ENCODE measurements at regions not wholly inside any gene's neighbourhood (a gene's known extent, or its start where the extent isn't known, plus 50 kb on each side); places are given as distances from the start of the nearest gene placed in this dataset.

DNA sequence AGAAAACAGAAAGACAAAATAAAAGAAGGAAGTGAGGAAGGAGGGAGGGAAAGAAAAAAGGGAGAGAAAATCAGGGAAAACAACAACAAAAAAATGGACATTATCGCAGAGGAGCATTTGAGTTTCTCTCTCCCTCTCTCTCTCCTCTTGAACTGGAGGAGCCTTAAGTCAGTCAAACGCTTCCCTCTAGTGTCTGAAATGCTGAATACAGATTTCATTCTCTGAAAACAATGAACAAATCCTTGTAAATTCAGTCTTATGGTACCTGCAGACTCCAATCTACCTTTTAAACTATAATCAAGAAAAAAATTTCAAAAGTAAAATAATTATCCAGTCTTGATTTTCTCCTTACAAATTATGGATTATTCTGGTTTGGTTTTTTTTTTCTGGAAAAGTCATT, 89.2 kb upstream of the PFKP start:
- 0 out of 2 replicates have a peak, but pooled peaks cover 5% of the 10 kb centered on the region for H3K4me1 ChIP-seq (ENCODE audit: insufficient read depth)
- no peak overlapping the region for H2AFZ ChIP-seq
- H4K20me1 ChIP-seq (replicated peaks; ENCODE audit: insufficient read depth): no peaks in the 10 kb centered on the region
- no peaks in the 10 kb centered on the region for H3K27me3 ChIP-seq (ENCODE audit: insufficient read depth)
- DNase-seq (ENCODE audit: low spot score) (peak; percentile 77), ATAC-seq (peak; percentile 77)
- H3K27ac ChIP-seq (ENCODE audit: low read depth): no peak overlapping the region
- Mint-ChIP-seq H3K27ac (no peak overlapping the region), H3K4me1 (peaks cover 12% of the 10 kb centered on the region; the same call in 2 of the 3 replicates), H3K4me3 (no peak overlapping the region), H3K9me3 (no peaks in the 10 kb centered on the region), H3K36me3 (ENCODE audit: low read depth) (no peaks in the 10 kb centered on the region), H3K27me3 (ENCODE audit: insufficient read depth, low read depth, poor library complexity) (peaks cover 7% of the 10 kb centered on the region)
- H3K36me3 ChIP-seq (ENCODE audit: insufficient read depth): no peaks in the 10 kb centered on the region
- no peaks in the 10 kb centered on the region for H3K9me2 ChIP-seq (ENCODE audit: insufficient read depth)
- H3K4me3 ChIP-seq: no peak overlapping the region
- H3F3A ChIP-seq (replicated peaks; ENCODE audit: low read depth): no peaks in the 10 kb centered on the region
- no peak for TF ChIP-seq CREB1 (CRISPR knock-in tag; IDR thresholded peaks at IDR 0.05; ENCODE audit: low read depth)
- peak; percentile 79 to 80 for TF ChIP-seq CTCF (conservative IDR thresholded peaks at IDR 0.05; ENCODE audit: low read depth in 2 of 2)
- TF ChIP-seq NANOG (IDR thresholded peaks at IDR 0.05; ENCODE audit: borderline replicate concordance): no peak
- no peak for TF ChIP-seq EZH2phosphoT487 (IDR thresholded peaks at IDR 0.05; ENCODE audit: unreplicated experiment)
- TF ChIP-seq ZNF114 (CRISPR knock-in tag; IDR thresholded peaks at IDR 0.05): no peak
- TF ChIP-seq ZNF462 (CRISPR knock-in tag; IDR thresholded peaks at IDR 0.05): no peak
- no peak for TF ChIP-seq JUNB (IDR thresholded peaks at IDR 0.05; ENCODE audit: unreplicated experiment)
- H3K79me2 ChIP-seq (replicated peaks; ENCODE audit: insufficient read depth): no peaks in the 10 kb centered on the region
- no peak overlapping the region for H3K4me2 ChIP-seq
